Type B pancreatic cell (in vitro differentiated cells): ENCODE measurements at regions not wholly inside any gene's neighbourhood (a gene's known extent, or its start where the extent isn't known, plus 50 kb on each side); places are given as distances from the start of the nearest gene placed in this dataset.
"Not testable (repeated sequence)": the region's sequence is repeated elsewhere in the genome, so short reads cannot be mapped to it uniquely, and the experiment has no call there.

Source experiments
- DNase-seq: peaks from one replicate; pipeline ENCODE4 v3.0.0; 2021; ENCODE audit warnings: mixed read lengths; ENCODE audit not compliant: unreplicated experiment; ENCODE audit errors: extremely low spot score
- H3K27ac Mint-ChIP-seq: 2 replicates; pipeline ENCODE4 v1.8.0; 2021; ENCODE audit warnings: mild to moderate bottlenecking, mixed read lengths
- H3K27me3 Mint-ChIP-seq: 2 replicates; pipeline ENCODE4 v1.8.0; 2021; ENCODE audit warnings: mixed read lengths
- H3K36me3 Mint-ChIP-seq: 2 replicates; pipeline ENCODE4 v1.8.0; 2021; ENCODE audit warnings: mixed read lengths
- H3K4me1 Mint-ChIP-seq: one replicate; pipeline ENCODE4 v1.8.0; 2021; ENCODE audit warnings: mixed read lengths; ENCODE audit not compliant: unreplicated experiment
- H3K4me3 Mint-ChIP-seq: 2 replicates; pipeline ENCODE4 v1.8.0; 2021; ENCODE audit warnings: mild to moderate bottlenecking, mixed read lengths
- H3K9me3 Mint-ChIP-seq: 2 replicates; pipeline ENCODE4 v1.8.0; 2021; ENCODE audit warnings: mixed read lengths
- TF ChIP-seq, protein P1 (sequence below): fragments of 200-600 bp; sonication (generic); conservative IDR thresholded peaks from 2 replicates; pipeline ENCODE4 v1.5.0; 2021; ENCODE audit warnings: antibody characterized with exemption, mild to moderate bottlenecking

DNA sequence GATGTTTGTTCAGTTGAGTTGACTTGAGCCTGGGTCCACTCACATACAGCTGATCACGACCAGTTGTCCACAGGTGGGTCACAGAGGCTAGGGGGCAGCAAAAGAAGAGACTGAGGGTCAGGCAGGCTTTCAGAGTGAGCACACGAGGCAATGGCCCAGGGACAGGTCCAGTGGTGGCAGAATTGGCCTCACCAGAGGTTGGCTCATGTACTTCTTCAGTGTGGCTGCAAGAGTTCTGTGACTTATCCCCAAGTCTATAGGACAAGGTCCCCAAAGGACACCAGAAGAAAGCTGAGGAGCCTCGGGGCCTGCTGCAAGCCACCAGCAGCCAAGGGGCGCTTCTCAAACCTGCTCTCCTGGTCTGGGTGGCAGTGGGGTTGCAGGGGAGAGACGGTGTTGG lies 219.8 kb downstream of the TFCP2L1 start:
- TF ChIP-seq, protein P1, sequence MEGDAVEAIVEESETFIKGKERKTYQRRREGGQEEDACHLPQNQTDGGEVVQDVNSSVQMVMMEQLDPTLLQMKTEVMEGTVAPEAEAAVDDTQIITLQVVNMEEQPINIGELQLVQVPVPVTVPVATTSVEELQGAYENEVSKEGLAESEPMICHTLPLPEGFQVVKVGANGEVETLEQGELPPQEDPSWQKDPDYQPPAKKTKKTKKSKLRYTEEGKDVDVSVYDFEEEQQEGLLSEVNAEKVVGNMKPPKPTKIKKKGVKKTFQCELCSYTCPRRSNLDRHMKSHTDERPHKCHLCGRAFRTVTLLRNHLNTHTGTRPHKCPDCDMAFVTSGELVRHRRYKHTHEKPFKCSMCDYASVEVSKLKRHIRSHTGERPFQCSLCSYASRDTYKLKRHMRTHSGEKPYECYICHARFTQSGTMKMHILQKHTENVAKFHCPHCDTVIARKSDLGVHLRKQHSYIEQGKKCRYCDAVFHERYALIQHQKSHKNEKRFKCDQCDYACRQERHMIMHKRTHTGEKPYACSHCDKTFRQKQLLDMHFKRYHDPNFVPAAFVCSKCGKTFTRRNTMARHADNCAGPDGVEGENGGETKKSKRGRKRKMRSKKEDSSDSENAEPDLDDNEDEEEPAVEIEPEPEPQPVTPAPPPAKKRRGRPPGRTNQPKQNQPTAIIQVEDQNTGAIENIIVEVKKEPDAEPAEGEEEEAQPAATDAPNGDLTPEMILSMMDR: no peak
- no peak overlapping the region for H3K4me3 Mint-ChIP-seq
- peaks cover 62% of the 10 kb centered on the region for H3K27me3 Mint-ChIP-seq
- H3K36me3 Mint-ChIP-seq: no peaks in the 10 kb centered on the region
- peaks cover 5% of the 10 kb centered on the region for H3K9me3 Mint-ChIP-seq
- H3K27ac Mint-ChIP-seq: no peak overlapping the region
- peaks cover 12% of the 10 kb centered on the region for H3K4me1 Mint-ChIP-seq
- DNase-seq: no peak

DNA sequence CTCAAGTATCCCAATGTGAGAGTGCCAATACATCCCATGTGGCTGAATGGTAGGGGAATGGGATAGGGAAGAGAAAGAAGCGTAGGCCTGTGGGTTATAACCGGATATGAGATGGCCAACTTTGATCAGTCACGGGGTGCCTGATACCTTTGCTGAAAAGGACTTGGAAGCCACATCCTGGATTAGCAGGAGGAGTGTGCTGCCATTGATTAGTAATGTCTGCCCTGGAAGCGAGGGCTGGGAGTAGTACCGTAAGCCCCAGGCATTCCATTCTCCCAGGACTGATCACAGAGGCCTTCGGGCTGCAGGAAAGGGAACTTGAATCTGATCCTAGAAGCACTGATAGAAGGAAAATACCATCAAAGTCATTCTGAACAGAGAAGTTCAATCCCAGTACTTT lies 218.5 kb downstream of the TFCP2L1 start:
- no peak for DNase-seq
- TF ChIP-seq, protein P1: no peak
- peaks cover 12% of the 10 kb centered on the region for H3K4me1 Mint-ChIP-seq
- H3K9me3 Mint-ChIP-seq: peaks cover 5% of the 10 kb centered on the region
- peaks cover 55% of the 10 kb centered on the region for H3K27me3 Mint-ChIP-seq
- no peaks in the 10 kb centered on the region for H3K36me3 Mint-ChIP-seq
- H3K27ac Mint-ChIP-seq: no peak overlapping the region
- H3K4me3 Mint-ChIP-seq: no peak overlapping the region

DNA sequence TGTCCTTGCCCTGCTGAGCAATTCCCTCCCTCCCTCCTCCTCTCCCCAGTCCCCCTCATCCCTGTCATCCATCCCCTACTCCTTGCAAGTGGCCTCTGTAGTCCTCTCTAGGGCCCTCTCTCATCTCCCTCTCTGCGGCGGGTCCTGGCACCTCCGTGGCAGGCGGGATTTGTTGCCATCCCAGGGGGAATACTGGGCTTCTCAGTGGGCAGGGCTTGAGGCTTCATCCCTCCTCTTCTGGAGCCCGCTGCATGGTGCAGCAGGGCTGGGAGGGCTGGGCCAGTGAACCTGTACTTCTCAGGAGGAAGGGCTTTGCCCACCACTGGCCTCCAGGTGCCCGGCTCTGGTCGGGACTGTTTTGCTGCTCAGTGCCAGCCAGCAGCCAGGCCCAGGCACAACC lies 216.2 kb downstream of the TFCP2L1 start:
- H3K27me3 Mint-ChIP-seq: peaks cover 46% of the 10 kb centered on the region
- H3K9me3 Mint-ChIP-seq: peaks cover 5% of the 10 kb centered on the region
- H3K36me3 Mint-ChIP-seq: no peaks in the 10 kb centered on the region
- H3K27ac Mint-ChIP-seq: no peak overlapping the region
- no peak for DNase-seq
- peaks cover 3% of the 10 kb centered on the region for H3K4me1 Mint-ChIP-seq
- TF ChIP-seq, protein P1: no peak
- H3K4me3 Mint-ChIP-seq: no peak overlapping the region

DNA sequence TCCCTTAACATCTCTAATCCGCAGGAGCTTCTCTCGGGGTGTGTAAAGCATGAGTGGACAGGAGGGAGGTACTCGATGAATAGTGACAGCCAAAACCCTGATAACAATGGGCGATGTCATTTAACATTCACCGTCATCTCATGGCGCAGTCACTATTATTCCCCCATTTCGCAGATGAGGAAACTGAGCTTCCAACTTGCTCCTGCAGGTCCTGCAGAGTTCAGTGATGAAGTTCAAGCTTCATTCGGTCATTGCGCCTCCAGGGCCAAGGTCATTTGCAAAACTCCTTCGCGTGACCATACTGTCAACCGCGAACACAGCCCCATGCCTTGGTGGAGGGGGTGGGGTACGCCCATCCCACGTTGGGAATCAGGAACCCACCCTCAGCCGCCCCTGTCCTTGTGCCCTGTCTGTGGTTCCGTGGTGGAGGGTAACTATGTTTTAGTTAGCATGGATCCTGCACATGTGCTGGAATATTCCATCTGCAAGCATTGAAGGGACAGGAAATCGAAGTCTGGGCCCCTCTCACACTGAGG lies 215.5 kb downstream of the TFCP2L1 start:
- H3K27me3 Mint-ChIP-seq: peaks cover 40% of the 10 kb centered on the region
- H3K4me1 Mint-ChIP-seq: peaks cover 7% of the 10 kb centered on the region
- DNase-seq: no peak

DNA sequence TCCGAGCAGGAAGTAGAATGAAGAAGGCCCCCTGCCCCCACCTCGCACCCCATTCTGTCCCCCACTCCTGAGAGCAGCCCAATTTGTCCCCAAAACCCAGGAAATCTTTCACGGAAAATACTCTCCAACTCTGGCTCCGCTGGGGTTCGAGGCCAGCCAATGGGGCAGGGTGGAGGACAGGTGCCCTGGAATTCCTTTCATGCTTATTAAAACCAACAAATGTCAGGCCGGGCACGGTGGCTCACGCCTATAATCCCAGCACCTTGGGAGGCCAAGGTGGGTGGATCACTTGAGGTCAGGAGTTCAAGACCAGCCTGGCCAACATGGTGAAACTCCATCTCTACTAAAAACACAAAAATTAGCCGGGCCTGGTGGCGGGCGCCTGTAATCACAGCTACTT lies 214.9 kb downstream of the TFCP2L1 start:
- not testable (repeated sequence) for DNase-seq, H3K36me3 Mint-ChIP-seq, H3K4me3 Mint-ChIP-seq, H3K9me3 Mint-ChIP-seq, H3K27ac Mint-ChIP-seq, H3K4me1 Mint-ChIP-seq
- H3K27me3 Mint-ChIP-seq: peaks cover 37% of the 10 kb centered on the region

More for the DNA sequence above, 215.5 kb downstream of the TFCP2L1 start:
- no peak overlapping the region for H3K27ac Mint-ChIP-seq
- no peaks in the 10 kb centered on the region for H3K36me3 Mint-ChIP-seq
- TF ChIP-seq, protein P1: no peak
- H3K9me3 Mint-ChIP-seq: peaks cover 5% of the 10 kb centered on the region
- no peak overlapping the region for H3K4me3 Mint-ChIP-seq

DNA sequence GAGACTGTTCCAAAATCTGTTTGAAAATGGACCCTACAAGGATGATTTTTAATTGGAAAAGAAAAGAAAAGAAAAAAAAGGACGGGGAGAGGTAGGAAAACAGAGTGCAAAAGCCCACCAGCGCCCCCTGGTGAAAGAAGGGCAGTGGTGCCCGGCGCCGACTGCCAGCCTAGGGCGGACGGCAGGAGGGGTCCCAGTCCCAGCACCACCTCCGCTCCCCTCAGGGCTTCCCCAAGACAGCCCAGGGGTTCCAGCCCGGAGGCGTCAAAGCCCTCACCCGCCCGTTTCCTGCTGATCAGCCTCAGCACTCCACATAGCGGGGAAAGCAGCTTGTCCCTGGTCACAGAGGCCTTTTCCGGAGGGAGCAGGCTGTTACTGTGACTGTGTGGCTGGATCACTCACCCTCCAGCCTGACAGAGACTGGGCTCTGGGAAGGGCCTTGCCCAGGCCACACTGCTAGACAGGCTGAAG lies 213.9 kb downstream of the TFCP2L1 start:
- peaks cover 29% of the 10 kb centered on the region for H3K27me3 Mint-ChIP-seq
- peaks cover 5% of the 10 kb centered on the region for H3K9me3 Mint-ChIP-seq
- no peak overlapping the region for H3K27ac Mint-ChIP-seq
- H3K36me3 Mint-ChIP-seq: no peaks in the 10 kb centered on the region
- H3K4me1 Mint-ChIP-seq: peaks cover 18% of the 10 kb centered on the region
- TF ChIP-seq, protein P1: peak; percentile 98
- no peak overlapping the region for H3K4me3 Mint-ChIP-seq
- peak; percentile 85 for DNase-seq
